PC-9 (cell line): ENCODE measurements at regions not wholly inside any gene's neighbourhood (a gene's known extent, or its start where the extent isn't known, plus 50 kb on each side); places are given as distances from the start of the nearest gene placed in this dataset.
A peak's percentile ranks its signal among the peaks of the same experiment; 100 is the strongest.

Experiments used
- BruUV-seq: library from RNA; stranded (reverse); fragments of 400-500 nt; replicated peaks from 2 replicates; lab custom pipeline; 2021; lab: Mats Ljungman, UMichigan
- CTCF ChIA-PET: fragments of 300-600 bp; sonication (Branson Sonifier 250); formaldehyde crosslinking; loops from one replicate; lab custom pipeline; 2022; ENCODE audit warnings: antibody characterized with exemption; lab: Charles Lee
- POLR2A ChIA-PET: fragments of 300-600 bp; sonication (Branson Sonifier 250); formaldehyde crosslinking; loops from one replicate; lab custom pipeline; 2022; ENCODE audit warnings: antibody characterized with exemption; ENCODE audit not compliant: unreplicated experiment; lab: Charles Lee
- DNase-seq, 2 experiments: peaks; one replicate each; pipeline versions ENCODE4 v3.0.0 to v3.0.0-alpha.2; 2015 to 2022; ENCODE audit warnings: mixed read lengths in 1 of 2
- H2AFZ ChIP-seq: fragments of 200-600 bp; sonication (generic); 2 replicates; pipeline ENCODE4 v1.8.1; 2017; ENCODE audit warnings: antibody characterized with exemption
- H3F3A ChIP-seq: fragments of 200-600 bp; sonication (generic); 2 replicates; pipeline ENCODE4 v1.8.1; 2017; ENCODE audit warnings: antibody characterized with exemption, mild to moderate bottlenecking, low read depth; ENCODE audit not compliant: insufficient read depth
- H3K27ac ChIP-seq: fragments of 200-600 bp; sonication (generic); 2 replicates; pipeline ENCODE4 v1.6.1; 2016; ENCODE audit warnings: mixed run types
- H3K27me3 ChIP-seq: fragments of 200-600 bp; sonication (generic); 2 replicates; pipeline ENCODE4 v1.6.1; 2016; ENCODE audit warnings: low read depth, mixed run types; ENCODE audit not compliant: insufficient read depth
- H3K36me3 ChIP-seq: fragments of 200-600 bp; sonication (generic); 2 replicates; pipeline ENCODE4 v1.6.1; 2016; ENCODE audit warnings: low read depth, mixed run types
- H3K4me1 ChIP-seq: fragments of 200-600 bp; sonication (generic); replicated peaks from 2 replicates; pipeline ENCODE4 v1.6.1; 2016; ENCODE audit warnings: mixed run types; ENCODE audit not compliant: insufficient read depth
- H3K4me2 ChIP-seq: fragments of 200-600 bp; sonication (generic); 2 replicates; pipeline ENCODE4 v1.6.1; 2017; ENCODE audit warnings: mixed run types
- H3K4me3 ChIP-seq: fragments of 200-600 bp; sonication (generic); 2 replicates; pipeline ENCODE4 v1.6.1; 2016; ENCODE audit warnings: mixed run types
- H3K79me2 ChIP-seq: fragments of 200-600 bp; sonication (generic); 2 replicates; pipeline ENCODE4 v1.6.1; 2017; ENCODE audit warnings: low read depth, mixed run types
- H3K9me2 ChIP-seq: fragments of 200-600 bp; sonication (generic); 2 replicates; pipeline ENCODE4 v1.8.1; 2017; ENCODE audit warnings: mild to moderate bottlenecking; ENCODE audit not compliant: insufficient read depth
- H3K9me3 ChIP-seq: fragments of 200-600 bp; sonication (generic); 2 replicates; pipeline ENCODE4 v1.8.1; 2016; ENCODE audit warnings: low read depth; ENCODE audit not compliant: insufficient read depth
- H4K20me1 ChIP-seq: fragments of 200-600 bp; sonication (generic); 2 replicates; pipeline ENCODE4 v1.8.1; 2017; ENCODE audit not compliant: insufficient read depth
- CTCF ChIP-seq: fragments of 200-600 bp; sonication (generic); conservative IDR thresholded peaks from 2 replicates; pipeline ENCODE4 v1.6.1; 2017; ENCODE audit warnings: mixed run types, antibody characterized with exemption, mild to moderate bottlenecking, moderate library complexity
- EZH2 ChIP-seq: fragments of 200-600 bp; sonication (generic); IDR thresholded peaks from 2 replicates; pipeline ENCODE4 v1.8.0; 2017; ENCODE audit warnings: antibody characterized with exemption, low read depth
- intact Hi-C: fragments of 100-400 bp; cut with micrococcal nuclease; formaldehyde crosslinking; loops from one replicate; pipeline ENCODE4 v1.10.0; 2022; ENCODE audit not compliant: unreplicated experiment

GRCh38 chr2:20135631-20136050, 84.2 kb upstream of the LAPTM4A start:
- H3K27ac ChIP-seq: no peak overlapping the region

GRCh38 chr2:20132990-20133535, 81.6 kb upstream of the LAPTM4A start:
- Histone ChIP-seq H3K36me3 (no peaks in the 10 kb centered on the region), H3F3A (no peaks in the 10 kb centered on the region; the same call in 1 of the 2 replicates), H3K79me2 (no peaks in the 10 kb centered on the region), H4K20me1 (no peaks in the 10 kb centered on the region), H3K4me3 (no peak overlapping the region), H3K27me3 (no peaks in the 10 kb centered on the region), H3K27ac (no peak overlapping the region), H3K4me2 (no peak overlapping the region), H3K9me3 (no peaks in the 10 kb centered on the region), H3K4me1 (0 out of 2 replicates have a peak, but pooled peaks cover 5% of the 10 kb centered on the region), H3K9me2 (no peaks in the 10 kb centered on the region), H2AFZ (no peak overlapping the region)
- no peak for DNase-seq
- intact Hi-C loops: no loop called here
- no peak for TF ChIP-seq CTCF
- no peak for TF ChIP-seq EZH2
- POLR2A ChIA-PET: no interaction called here
- no TSS peak for BruUV-seq
- CTCF ChIA-PET: interaction anchor here (0.6 kb wide), 1 partner anchor 24 kb away, joined by 4 read pairs; no protein-coding TSS in a partner anchor

More at GRCh38 chr2:20135631-20136050, 84.2 kb upstream of the LAPTM4A start:
- Histone ChIP-seq H3F3A (no peaks in the 10 kb centered on the region; the same call in 1 of the 2 replicates), H3K27me3 (no peaks in the 10 kb centered on the region), H3K4me2 (no peak overlapping the region), H3K4me1 (peaks cover 20% of the 10 kb centered on the region), H3K4me3 (no peak overlapping the region), H3K9me2 (no peaks in the 10 kb centered on the region), H3K79me2 (no peaks in the 10 kb centered on the region), H2AFZ (no peak overlapping the region), H3K36me3 (no peaks in the 10 kb centered on the region), H4K20me1 (no peaks in the 10 kb centered on the region), H3K9me3 (no peaks in the 10 kb centered on the region)
- no peak for TF ChIP-seq EZH2
- peak; percentile 66 for TF ChIP-seq CTCF
- ChIA-PET CTCF (interaction anchor here (0.7 kb wide), 1 partner anchor 155 kb away, joined by 10 read pairs; no protein-coding TSS in a partner anchor), POLR2A (no interaction called here)
- no peak for DNase-seq
- intact Hi-C loops: no loop called here
- no TSS peak for BruUV-seq

- no peak overlapping the region for H3K4me2 ChIP-seq
- DNase-seq: no peak
- POLR2A ChIA-PET: no interaction called here
- no peak overlapping the region for H3K4me3 ChIP-seq
- CTCF ChIA-PET: no interaction called here
- H3K9me3 ChIP-seq: no peaks in the 10 kb centered on the region
- H3F3A ChIP-seq: peaks cover 3% of the 10 kb centered on the region; the same call in 1 of the 2 replicates
- BruUV-seq: no TSS peak
- H3K27ac ChIP-seq: no peak overlapping the region
- no peaks in the 10 kb centered on the region for H3K9me2 ChIP-seq
- H4K20me1 ChIP-seq: no peaks in the 10 kb centered on the region
- no peak overlapping the region for H2AFZ ChIP-seq
- H3K27me3 ChIP-seq: no peaks in the 10 kb centered on the region
- no peaks in the 10 kb centered on the region for H3K79me2 ChIP-seq
- H3K36me3 ChIP-seq: no peaks in the 10 kb centered on the region
- intact Hi-C loops: no loop called here
- H3K4me1 ChIP-seq: peaks cover 14% of the 10 kb centered on the region
- TF ChIP-seq CTCF: no peak
- no peak for TF ChIP-seq EZH2
Observed at GRCh38 chr2:20130821-20131645, 79.6 kb upstream of the LAPTM4A start.
